WTC11 (cell line): ENCODE measurements at regions not wholly inside any gene's neighbourhood (a gene's known extent, or its start where the extent isn't known, plus 50 kb on each side); places are given as distances from the start of the nearest gene placed in this dataset.

Source experiments
- ATAC-seq: fragments of 200-7000 bp; cut with Tn5 transposase; 2 replicates; pipeline ENCODE4 v1.10.0; 2021; ENCODE audit warnings: mild to moderate bottlenecking, moderate library complexity
- CTCF ChIA-PET: fragments of 300-600 bp; sonication (Branson Sonifier 250); formaldehyde crosslinking; loops from one replicate; lab custom pipeline; 2021; ENCODE audit warnings: antibody characterized with exemption; lab: Charles Lee
- POLR2A ChIA-PET: fragments of 350-600 bp; sonication (Branson Sonifier 250); formaldehyde crosslinking; loops from one replicate; lab custom pipeline; 2021; ENCODE audit warnings: antibody characterized with exemption; lab: Charles Lee
- DNase-seq: peaks from one replicate; pipeline ENCODE4 v3.0.0; 2021; ENCODE audit warnings: low spot score
- H3K27ac Mint-ChIP-seq: 2 replicates; pipeline ENCODE4 v1.8.0; 2021; ENCODE audit warnings: mixed read lengths
- H3K27me3 Mint-ChIP-seq: 2 replicates; pipeline ENCODE4 v1.8.0; 2021; ENCODE audit warnings: low read depth, mild to moderate bottlenecking, moderate library complexity, mixed read lengths
- H3K36me3 Mint-ChIP-seq: 2 replicates; pipeline ENCODE4 v1.8.0; 2021; ENCODE audit warnings: mixed read lengths
- H3K4me1 Mint-ChIP-seq: 2 replicates; pipeline ENCODE4 v1.8.0; 2022; ENCODE audit warnings: mixed read lengths
- H3K4me3 Mint-ChIP-seq: 2 replicates; pipeline ENCODE4 v1.8.0; 2021; ENCODE audit warnings: mild to moderate bottlenecking, moderate library complexity, mixed read lengths
- H3K9me3 Mint-ChIP-seq: 2 replicates; pipeline ENCODE4 v1.8.0; 2021; ENCODE audit warnings: mixed read lengths
- ATF6 ChIP-seq: sonication (generic); formaldehyde crosslinking; IDR thresholded peaks from 2 replicates; pipeline ENCODE4 v1.8.1; 2023; ENCODE audit warnings: mild to moderate bottlenecking, missing genetic modification reagents
- ELF4 ChIP-seq: sonication (generic); formaldehyde crosslinking; IDR thresholded peaks from 2 replicates; pipeline ENCODE4 v1.8.1; 2022; ENCODE audit warnings: low read depth, mild to moderate bottlenecking, moderate library complexity, missing genetic modification reagents
- ETV6 ChIP-seq: sonication (generic); formaldehyde crosslinking; IDR thresholded peaks from 2 replicates; pipeline ENCODE4 v1.8.1; 2022; ENCODE audit warnings: mild to moderate bottlenecking, missing genetic modification reagents
- FOXP1 ChIP-seq: sonication (generic); formaldehyde crosslinking; IDR thresholded peaks from 2 replicates; pipeline ENCODE4 v1.8.0; 2022; ENCODE audit warnings: missing genetic modification reagents, mild to moderate bottlenecking, moderate library complexity, borderline replicate concordance
- GRHL2 ChIP-seq: fragments of 250-450 bp; sonication (Bioruptor Pico); IDR thresholded peaks from 2 replicates; pipeline ENCODE4 v1.8.0; 2022; ENCODE audit warnings: mild to moderate bottlenecking, moderate library complexity; ENCODE audit not compliant: insufficient replicate concordance, severe bottlenecking
- NFATC4 ChIP-seq: fragments of 250-450 bp; sonication (Bioruptor Pico); IDR thresholded peaks from 2 replicates; pipeline ENCODE4 v1.9.0; 2021; ENCODE audit warnings: mild to moderate bottlenecking
- NR3C1 ChIP-seq: sonication (generic); formaldehyde crosslinking; conservative IDR thresholded peaks from 2 replicates; pipeline ENCODE4 v1.8.1; 2023; ENCODE audit warnings: low read depth, mild to moderate bottlenecking, missing genetic modification reagents
- OVOL2 ChIP-seq: fragments of 250-450 bp; sonication (Bioruptor Pico); IDR thresholded peaks from 2 replicates; pipeline ENCODE4 v1.9.0; 2021; ENCODE audit warnings: mild to moderate bottlenecking, borderline replicate concordance
- PREB ChIP-seq: sonication (generic); formaldehyde crosslinking; IDR thresholded peaks from 2 replicates; pipeline ENCODE4 v1.8.1; 2022; ENCODE audit warnings: mild to moderate bottlenecking, missing genetic modification reagents, moderate library complexity, borderline replicate concordance
- PRRX2 ChIP-seq: fragments of 250-450 bp; sonication (Bioruptor Pico); IDR thresholded peaks from 2 replicates; pipeline ENCODE4 v1.8.0; 2021; ENCODE audit warnings: mild to moderate bottlenecking
- USF2 ChIP-seq: sonication (generic); formaldehyde crosslinking; IDR thresholded peaks from 2 replicates; pipeline ENCODE4 v1.8.1; 2023; ENCODE audit warnings: mild to moderate bottlenecking, missing genetic modification reagents, moderate library complexity
- ZBTB43 ChIP-seq: sonication (generic); formaldehyde crosslinking; IDR thresholded peaks from 2 replicates; pipeline ENCODE4 v1.8.1; 2023; ENCODE audit warnings: mild to moderate bottlenecking, missing genetic modification reagents
- ZMAT4 ChIP-seq: fragments of 250-450 bp; sonication (Bioruptor Pico); IDR thresholded peaks from 2 replicates; pipeline ENCODE4 v1.9.0; 2021; ENCODE audit warnings: mild to moderate bottlenecking
- ZNF281 ChIP-seq: sonication (generic); formaldehyde crosslinking; IDR thresholded peaks from 2 replicates; pipeline ENCODE4 v1.8.0; 2023; ENCODE audit warnings: mild to moderate bottlenecking, missing genetic modification reagents
- ZNF317 ChIP-seq: sonication (generic); formaldehyde crosslinking; IDR thresholded peaks from 2 replicates; pipeline ENCODE4 v1.8.1; 2023; ENCODE audit warnings: low read depth, mild to moderate bottlenecking, moderate library complexity, missing genetic modification reagents, borderline replicate concordance
- ZNF423 ChIP-seq: fragments of 250-450 bp; sonication (Bioruptor Pico); IDR thresholded peaks from 2 replicates; pipeline ENCODE4 v2.1.2; 2022; ENCODE audit warnings: mild to moderate bottlenecking, moderate library complexity
- ZNF425 ChIP-seq: fragments of 250-450 bp; sonication (Bioruptor Pico); conservative IDR thresholded peaks from 2 replicates; pipeline ENCODE4 v1.9.0; 2021; ENCODE audit warnings: mild to moderate bottlenecking

GRCh38 chr11:119908573-119908904 is 179.5 kb upstream of the NECTIN1 start:
- DNase-seq, result no peak
- POLR2A ChIA-PET, result no interaction called here
- Mint-ChIP-seq H3K36me3 (no peaks in the 10 kb centered on the region), H3K4me3 (no peak overlapping the region), H3K4me1 (peaks cover 28% of the 10 kb centered on the region), H3K9me3 (no peaks in the 10 kb centered on the region), H3K27ac (no peak overlapping the region), H3K27me3 (no peaks in the 10 kb centered on the region; the same call in 1 of the 2 replicates)
- TF ChIP-seq ZBTB43 (no peak), ZNF423 (CRISPR knock-in tag) (no peak), ZNF425 (CRISPR knock-in tag) (no peak), NR3C1 (CRISPR knock-in tag) (no peak), PRRX2 (CRISPR knock-in tag) (no peak), PREB (CRISPR knock-in tag) (no peak), ZNF317 (no peak), ETV6 (CRISPR knock-in tag) (no peak), NFATC4 (CRISPR knock-in tag) (no peak), FOXP1 (CRISPR knock-in tag) (no peak), OVOL2 (CRISPR knock-in tag) (no peak), GRHL2 (CRISPR knock-in tag) (no peak), ZMAT4 (CRISPR knock-in tag) (no peak), ZNF281 (no peak), USF2 (CRISPR knock-in tag) (no peak), ELF4 (no peak), ATF6 (CRISPR knock-in tag) (no peak)
- no peak for ATAC-seq
- CTCF ChIA-PET, result interaction anchor here (1.7 kb wide), 1 partner anchor 28 kb away, joined by 4 read pairs; no protein-coding TSS in a partner anchor
